HG02884 (cell line): ENCODE measurements at regions not wholly inside any gene's neighbourhood (a gene's known extent, or its start where the extent isn't known, plus 50 kb on each side); places are given as distances from the start of the nearest gene placed in this dataset.

Experiments used
- ATAC-seq: cut with Tn5 transposase; IDR thresholded peaks from one replicate; pipeline ENCODE4 v1.9.1; 2021; ENCODE audit warnings: mild to moderate bottlenecking, moderate library complexity; ENCODE audit not compliant: unreplicated experiment

- ATAC-seq: no peak
Measured at GRCh38 chr4:4695497-4695896, 153.6 kb upstream of the STX18 start.

GRCh38 chr4:4694827-4695226, 153.0 kb upstream of the STX18 start:
- no peak for ATAC-seq

GRCh38 chr4:4694296-4694772, 152.5 kb upstream of the STX18 start:
- no peak for ATAC-seq

GRCh38 chr4:4693755-4694295, 152.0 kb upstream of the STX18 start:
- ATAC-seq: no peak

- peak; percentile 50 for ATAC-seq
Measured at GRCh38 chr4:4693258-4693657, 151.4 kb upstream of the STX18 start.

- ATAC-seq: no peak
Measured at GRCh38 chr4:4690854-4691253, 149.0 kb upstream of the STX18 start.

GRCh38 chr4:4689694-4690440, 148.0 kb upstream of the STX18 start:
- ATAC-seq: peak; percentile 81

GRCh38 chr4:4687935-4688727, 146.3 kb upstream of the STX18 start:
- no peak for ATAC-seq

- no peak for ATAC-seq
Measured at GRCh38 chr4:4687100-4687499, 145.3 kb upstream of the STX18 start.

- ATAC-seq: no peak
Measured at GRCh38 chr4:4685810-4686795, 144.3 kb upstream of the STX18 start.

GRCh38 chr4:4681653-4682052, 139.8 kb upstream of the STX18 start:
- ATAC-seq: no peak

- ATAC-seq: no peak
Measured at GRCh38 chr4:4680758-4681157, 138.9 kb upstream of the STX18 start.

GRCh38 chr4:4680243-4680642, 138.4 kb upstream of the STX18 start:
- no peak for ATAC-seq

- ATAC-seq: no peak
Measured at GRCh38 chr4:4677556-4678522, 136.0 kb upstream of the STX18 start.

GRCh38 chr4:4675641-4676040, 133.8 kb upstream of the STX18 start:
- ATAC-seq: no peak

- no peak for ATAC-seq
Measured at GRCh38 chr4:4675051-4675581, 133.3 kb upstream of the STX18 start.

- ATAC-seq: no peak
Measured at GRCh38 chr4:4673070-4673469, 131.2 kb upstream of the STX18 start.

- no peak for ATAC-seq
Measured at GRCh38 chr4:4672402-4672801, 130.6 kb upstream of the STX18 start.

GRCh38 chr4:4671774-4672349, 130.0 kb upstream of the STX18 start:
- ATAC-seq: no peak
